Bone marrow (tissue), 2 donors: ENCODE measurements at regions not wholly inside any gene's neighbourhood (a gene's known extent, or its start where the extent isn't known, plus 50 kb on each side); places are given as distances from the start of the nearest gene placed in this dataset.

Experiments
- DNase-seq, 2 donors: peaks; one replicate each; lab custom pipeline; 2025; lab: John Stamatoyannopoulos, UW

GRCh38 chr5:143497749-143498148 lies 94.3 kb upstream of the NR3C1 start:
- no peak for DNase-seq

DNA sequence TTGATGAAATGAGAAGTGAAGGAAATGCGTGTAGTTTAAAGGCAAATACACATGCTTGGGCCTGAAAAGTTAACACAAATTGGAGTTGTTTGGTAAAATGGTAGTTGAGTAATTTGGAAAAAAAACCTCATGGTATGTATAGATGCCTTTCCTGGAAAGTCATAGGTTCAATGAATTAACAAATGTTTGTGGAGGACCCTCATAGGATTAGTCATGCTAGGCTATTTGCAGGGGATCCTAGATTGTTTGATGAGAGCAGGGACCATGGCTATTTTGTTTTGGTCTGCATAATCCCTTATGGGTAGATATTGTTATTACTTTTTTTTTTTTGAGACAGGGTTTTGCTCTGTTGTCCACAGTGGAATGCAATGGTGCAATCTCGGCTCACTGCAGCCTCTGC lies 93.5 kb upstream of the NR3C1 start:
- no peak for DNase-seq

DNA sequence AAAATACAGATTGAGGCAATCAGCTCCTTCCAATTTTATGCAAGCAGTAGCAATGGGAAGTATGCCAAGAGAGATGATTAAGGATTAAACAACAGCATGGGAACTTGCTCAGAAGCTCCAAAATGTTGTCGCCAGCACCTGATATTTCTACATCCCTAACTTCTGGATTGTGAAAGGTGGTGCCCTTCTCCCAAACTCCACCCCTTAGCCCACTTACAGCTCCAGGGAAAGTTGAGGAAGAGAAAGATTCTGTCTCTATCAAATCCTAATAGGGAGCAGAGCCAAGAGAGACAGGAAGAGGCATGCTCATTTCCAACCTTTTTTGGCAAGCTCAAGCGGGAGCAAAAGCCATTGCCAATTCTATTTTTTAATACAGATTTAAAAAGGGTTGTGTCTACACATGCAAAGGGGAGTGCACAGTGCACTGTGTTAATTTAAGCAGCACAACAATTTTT lies 92.4 kb upstream of the NR3C1 start:
- DNase-seq = peak in 1 of 2 donors; percentile 4

- DNase-seq = no peak
Measured at GRCh38 chr5:143495110-143495509, 91.6 kb upstream of the NR3C1 start.

- DNase-seq = no peak
Measured at GRCh38 chr5:143494595-143494994, 91.1 kb upstream of the NR3C1 start.

GRCh38 chr5:143494162-143494561 lies 90.7 kb upstream of the NR3C1 start:
- DNase-seq = no peak

DNA sequence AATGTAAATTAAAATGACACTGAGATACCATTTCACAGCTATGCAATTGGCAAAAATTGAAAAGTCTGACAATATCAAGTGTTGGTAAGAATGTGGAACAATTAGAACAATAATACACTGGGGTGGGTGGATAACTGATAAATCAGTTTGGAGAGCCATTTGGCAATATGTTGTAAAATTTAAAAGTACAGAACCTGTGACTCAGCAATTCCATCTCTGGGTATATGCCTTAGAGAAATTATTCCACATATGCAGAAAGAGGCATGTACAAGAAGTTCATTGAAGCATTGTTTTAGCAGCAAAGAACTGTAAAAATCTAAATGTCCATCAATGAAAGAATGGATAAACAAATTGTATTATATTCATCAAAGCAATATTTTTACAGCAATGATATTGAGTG lies 89.3 kb upstream of the NR3C1 start:
- DNase-seq = no peak

GRCh38 chr5:143491646-143492045 lies 88.2 kb upstream of the NR3C1 start:
- no peak for DNase-seq

DNA sequence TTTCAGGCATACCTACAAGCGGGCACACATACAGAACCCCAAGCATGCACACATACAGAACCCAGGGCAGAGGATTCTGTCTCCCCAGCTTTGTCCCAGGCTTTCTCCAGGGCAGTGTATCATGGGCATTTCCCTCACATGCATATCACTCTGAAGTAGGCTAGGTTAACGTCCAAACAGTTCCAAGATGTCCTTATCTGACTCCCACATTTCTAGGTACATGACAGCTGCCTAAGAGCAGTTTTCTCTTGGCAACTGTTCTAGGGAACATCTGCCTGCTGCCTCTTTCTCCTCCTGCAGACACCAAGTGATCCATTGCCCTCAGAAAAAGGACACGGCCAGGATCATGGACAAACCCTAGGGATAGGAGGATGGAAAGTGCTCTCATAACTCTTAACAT lies 84.9 kb upstream of the NR3C1 start:
- no peak for DNase-seq

DNA sequence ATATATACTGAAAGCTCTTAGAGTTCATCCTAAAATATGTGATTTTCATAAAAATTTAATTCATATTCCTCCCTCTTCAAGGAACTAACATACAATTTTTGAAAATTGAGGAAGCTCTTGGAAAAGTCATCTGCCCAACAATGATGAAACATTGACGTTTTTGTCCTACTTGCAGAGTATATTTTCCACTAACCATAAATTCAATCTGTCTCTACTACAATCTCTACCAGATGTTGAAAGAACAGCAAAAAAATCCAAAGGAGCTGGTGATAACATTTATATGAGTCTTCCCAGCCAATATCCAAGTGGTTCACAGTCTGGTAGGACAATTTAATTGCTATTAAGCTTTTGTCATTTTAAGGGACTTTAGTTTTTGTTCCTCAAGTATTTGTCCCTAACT lies 81.1 kb upstream of the NR3C1 start:
- DNase-seq = no peak

- no peak for DNase-seq
Measured at GRCh38 chr5:143481697-143482531, 78.4 kb upstream of the NR3C1 start.

DNA sequence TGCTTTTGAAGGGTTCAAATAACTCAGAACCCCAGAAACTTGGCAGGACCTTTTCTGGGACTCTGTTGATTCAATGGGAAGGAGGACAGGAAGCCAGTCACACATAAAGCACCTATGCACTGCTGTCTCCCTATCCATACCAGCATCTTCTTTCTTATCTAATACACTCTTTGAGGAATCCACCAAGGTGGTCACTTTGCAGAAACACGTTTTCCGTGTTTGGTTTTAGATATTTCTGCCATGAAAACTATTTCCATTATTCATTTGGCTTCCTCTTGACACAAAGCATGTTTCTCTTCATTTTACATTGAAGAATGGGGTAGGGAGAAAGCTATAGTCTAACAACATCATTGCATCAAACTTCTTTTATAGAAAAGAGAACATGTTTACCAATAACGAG lies 76.5 kb upstream of the NR3C1 start:
- no peak for DNase-seq

GRCh38 chr5:143479394-143479793 lies 75.9 kb upstream of the NR3C1 start:
- no peak for DNase-seq

DNA sequence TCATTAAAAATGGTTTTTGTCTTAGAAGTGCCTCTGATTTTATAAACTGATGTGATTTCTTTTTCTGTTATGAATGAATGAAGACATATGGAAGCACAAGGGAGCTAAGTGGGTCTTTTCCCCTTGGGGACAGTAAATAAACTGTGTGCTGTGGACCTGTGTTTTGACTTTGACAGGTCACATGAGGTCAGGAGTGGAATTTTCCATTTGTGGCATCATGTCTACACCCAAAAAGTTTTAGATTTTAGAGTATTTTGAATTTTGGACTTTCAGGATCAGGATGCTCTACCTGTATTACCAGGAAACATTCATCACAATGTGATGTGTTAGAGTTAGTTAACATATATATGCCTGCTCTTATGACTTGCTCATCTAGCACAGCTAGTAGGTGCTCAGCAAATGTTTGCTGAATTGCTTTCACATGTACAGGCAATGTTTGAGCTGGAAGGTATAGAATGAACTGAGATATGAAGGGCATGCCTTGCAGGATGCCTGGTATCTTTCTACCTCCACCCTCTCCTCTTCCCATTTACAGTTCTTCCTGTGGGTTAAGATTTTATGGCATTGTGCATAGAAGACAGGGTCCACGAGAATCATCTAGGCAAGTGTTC lies 73.2 kb upstream of the NR3C1 start:
- DNase-seq = no peak

DNA sequence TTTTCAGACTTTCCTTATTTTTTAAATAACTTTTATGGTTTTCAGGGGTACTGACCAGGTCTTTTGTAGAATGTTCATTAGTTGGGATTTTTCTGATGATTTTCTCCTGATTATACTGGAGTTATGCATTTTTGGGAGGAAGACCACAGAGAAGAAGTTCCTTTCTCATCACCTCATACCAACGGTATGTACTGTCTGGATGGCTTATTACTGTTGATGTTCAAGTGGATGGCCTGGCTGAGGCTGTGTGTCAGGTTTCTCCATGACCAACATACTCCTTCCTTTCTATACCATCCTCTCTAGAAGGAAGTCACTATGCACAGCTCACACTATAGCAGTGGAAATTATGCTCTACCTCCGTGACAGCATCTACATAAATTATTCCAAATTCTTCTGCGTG lies 71.1 kb upstream of the NR3C1 start:
- DNase-seq = no peak

GRCh38 chr5:143473481-143473880 lies 70.0 kb upstream of the NR3C1 start:
- no peak for DNase-seq

DNA sequence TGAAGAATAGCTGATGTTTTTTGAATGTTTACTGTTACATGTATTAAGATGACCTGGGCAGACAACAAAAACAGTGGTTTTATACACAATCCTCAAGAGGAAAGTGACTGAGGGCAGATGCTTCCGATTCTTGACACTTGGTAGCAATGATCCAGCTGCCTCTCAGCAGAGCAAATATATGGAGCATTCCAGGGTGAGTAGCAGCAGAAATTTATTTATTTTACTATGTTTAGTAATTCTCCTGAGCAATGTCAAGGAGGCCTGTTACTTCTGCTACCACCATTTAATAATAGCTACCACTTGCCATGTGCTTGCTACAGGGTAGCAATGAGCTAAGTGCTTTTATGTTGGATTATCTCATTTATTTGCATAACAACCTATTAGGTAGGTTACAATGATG lies 69.1 kb upstream of the NR3C1 start:
- no peak for DNase-seq

- DNase-seq = no peak
Measured at GRCh38 chr5:143471666-143472464, 68.4 kb upstream of the NR3C1 start.

DNA sequence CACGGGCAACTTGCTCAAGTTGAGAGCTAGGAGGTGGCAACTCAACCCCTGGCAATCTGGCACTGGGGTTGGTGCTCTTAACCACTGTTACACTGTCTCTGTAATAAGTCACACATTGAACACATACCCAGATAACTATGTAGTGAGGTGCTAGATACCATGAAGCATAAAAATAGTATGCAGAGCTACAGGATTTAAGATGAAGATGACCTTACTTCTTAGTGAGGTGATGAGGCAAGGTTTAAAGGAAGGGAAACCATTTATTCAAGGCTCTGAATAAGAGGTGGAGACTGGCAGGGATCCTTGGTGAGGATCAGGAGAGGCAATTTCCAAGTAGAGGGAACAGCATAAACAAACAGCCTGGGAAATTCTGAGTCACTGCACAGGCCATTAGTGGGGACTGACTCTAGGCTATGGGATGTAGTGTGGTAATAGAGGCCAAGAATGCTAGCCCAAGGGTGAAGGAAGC lies 67.6 kb upstream of the NR3C1 start:
- DNase-seq = no peak

DNA sequence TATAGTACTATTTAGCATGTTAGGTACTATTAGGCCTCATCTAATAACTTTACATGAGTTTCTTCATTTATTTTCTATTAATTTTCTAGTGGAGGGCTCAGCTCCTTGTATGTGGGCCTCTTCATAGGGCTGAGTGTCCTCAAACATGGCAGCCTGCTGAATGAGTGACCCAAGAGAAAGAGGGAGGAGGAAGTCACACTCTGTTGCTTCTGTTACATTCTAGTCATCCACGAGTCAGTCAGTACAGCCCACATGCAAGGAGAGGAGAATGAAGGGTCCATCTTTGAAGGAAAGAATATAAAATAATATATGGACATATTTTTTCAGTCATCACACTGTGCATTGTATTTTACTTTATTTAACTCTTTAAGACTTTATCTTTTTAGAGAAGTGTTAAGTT lies 66.6 kb upstream of the NR3C1 start:
- no peak for DNase-seq

DNA sequence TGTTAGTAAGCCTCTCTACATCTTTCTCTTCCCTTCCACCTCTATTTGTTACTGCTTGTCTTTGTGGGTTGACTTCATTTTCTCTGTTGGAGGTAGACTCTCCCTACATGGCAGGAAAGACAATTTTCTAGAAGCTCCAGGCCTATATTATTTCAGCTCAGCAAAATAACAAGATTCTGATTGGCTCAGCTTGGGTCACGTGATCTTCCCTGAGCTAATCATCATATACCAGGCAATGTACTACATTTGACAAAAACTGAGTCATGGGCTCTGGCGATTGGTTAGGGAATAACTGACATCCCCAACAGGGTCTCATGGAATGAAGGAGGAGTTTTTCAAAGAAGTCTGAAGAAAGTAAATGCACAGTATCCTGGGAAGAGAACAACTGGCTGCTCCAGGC lies 65.6 kb upstream of the NR3C1 start:
- DNase-seq = no peak

DNA sequence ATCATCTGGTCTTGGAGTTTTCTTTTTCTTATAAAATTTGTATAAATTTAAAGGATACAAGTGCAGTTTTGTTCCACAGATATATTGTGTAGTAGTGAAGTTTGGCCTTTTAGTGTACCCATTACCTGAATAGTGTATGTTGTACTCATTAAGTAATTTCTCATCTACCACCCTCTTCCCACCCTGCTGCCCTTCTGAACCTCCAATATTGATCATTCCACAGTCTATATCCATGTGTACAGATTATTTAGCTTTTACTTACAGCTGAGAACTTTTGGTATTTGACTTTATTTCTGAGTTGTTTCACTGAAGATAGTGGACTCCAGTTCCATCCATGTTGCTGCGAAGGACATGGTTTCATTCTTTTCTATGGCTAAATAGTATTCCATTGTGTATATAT lies 63.1 kb upstream of the NR3C1 start:
- DNase-seq = no peak
